PC-3 (cell line): ENCODE measurements at regions not wholly inside any gene's neighbourhood (a gene's known extent, or its start where the extent isn't known, plus 50 kb on each side); places are given as distances from the start of the nearest gene placed in this dataset.

ENCODE experiments used
- ATAC-seq: fragments of 200-7000 bp; cut with Tn5 transposase; 2 replicates; pipeline ENCODE4 v1.9.1; 2020; ENCODE audit warnings: mild to moderate bottlenecking, moderate library complexity
- BruUV-seq: library from RNA; stranded (reverse); fragments of 400-500 nt; replicated peaks from 2 replicates; lab custom pipeline; 2021; lab: Mats Ljungman, UMichigan
- CTCF ChIA-PET: fragments of 300-600 bp; sonication (Branson Sonifier 250); formaldehyde crosslinking; loops from one replicate; lab custom pipeline; 2022; ENCODE audit warnings: antibody characterized with exemption; lab: Charles Lee
- POLR2A ChIA-PET: fragments of 300-600 bp; sonication (Branson Sonifier 250); formaldehyde crosslinking; loops from one replicate; lab custom pipeline; 2022; ENCODE audit warnings: antibody characterized with exemption; ENCODE audit not compliant: unreplicated experiment; lab: Charles Lee
- DNase-seq: peaks from one replicate; pipeline ENCODE4 v3.0.0-alpha.2; 2015
- H2AFZ ChIP-seq: fragments of 300-600 bp; sonication (generic); 2 replicates; pipeline ENCODE4 v1.6.0; 2016; ENCODE audit warnings: antibody characterized with exemption, low read length
- H3F3A ChIP-seq: fragments of 300-600 bp; sonication (generic); one replicate; pipeline ENCODE4 v1.6.0; 2017; ENCODE audit warnings: antibody characterized with exemption, low read length, control low read depth, mild to moderate bottlenecking; ENCODE audit not compliant: unreplicated experiment
- H3K27ac ChIP-seq: fragments of 300-600 bp; sonication (generic); 2 replicates; pipeline ENCODE4 v1.5.1; 2016; ENCODE audit warnings: mild to moderate bottlenecking, low read length
- H3K27me3 ChIP-seq: fragments of 300-600 bp; sonication (generic); 2 replicates; pipeline ENCODE4 v1.6.1; 2016; ENCODE audit warnings: low read length, mixed read lengths
- H3K36me3 ChIP-seq: fragments of 300-600 bp; sonication (generic); 2 replicates; pipeline ENCODE4 v1.6.1; 2016; ENCODE audit warnings: low read depth, mixed run types, low read length, mixed read lengths
- H3K4me1 ChIP-seq: fragments of 300-600 bp; sonication (generic); 2 replicates; pipeline ENCODE4 v1.5.1; 2016; ENCODE audit warnings: low read length; ENCODE audit not compliant: insufficient read depth
- H3K4me2 ChIP-seq: fragments of 300-600 bp; sonication (generic); 2 replicates; pipeline ENCODE4 v1.6.0; 2016; ENCODE audit warnings: low read length
- H3K4me3 ChIP-seq: fragments of 300-600 bp; sonication (generic); 2 replicates; pipeline ENCODE4 v1.5.1; 2016; ENCODE audit warnings: mild to moderate bottlenecking, low read length, mixed read lengths
- H3K79me2 ChIP-seq: fragments of 300-600 bp; sonication (generic); 2 replicates; pipeline ENCODE4 v1.6.1; 2017; ENCODE audit warnings: low read length, mixed read lengths
- H3K9ac ChIP-seq: fragments of 300-600 bp; sonication (generic); 2 replicates; pipeline ENCODE4 v1.6.0; 2016; ENCODE audit warnings: mild to moderate bottlenecking, low read length
- H3K9me2 ChIP-seq: fragments of 300-600 bp; sonication (generic); replicated peaks from 2 replicates; pipeline ENCODE4 v1.6.1; 2016; ENCODE audit warnings: mixed run types, low read length, mixed read lengths
- H3K9me3 ChIP-seq: fragments of 300-600 bp; sonication (generic); 2 replicates; pipeline ENCODE4 v1.6.1; 2016; ENCODE audit warnings: low read length, mixed read lengths
- H4K20me1 ChIP-seq: fragments of 300-600 bp; sonication (generic); 2 replicates; pipeline ENCODE4 v1.6.1; 2016; ENCODE audit warnings: low read length, mixed read lengths
- EZH2 ChIP-seq: fragments of 300-600 bp; sonication (generic); IDR thresholded peaks from one replicate; pipeline ENCODE4 v1.6.1; 2017; ENCODE audit warnings: antibody characterized with exemption, mild to moderate bottlenecking, low read length; ENCODE audit not compliant: unreplicated experiment
- EZH2phosphoT487 ChIP-seq: fragments of 300-600 bp; sonication (generic); IDR thresholded peaks from 2 replicates; pipeline ENCODE4 v1.6.1; 2018; ENCODE audit warnings: mild to moderate bottlenecking, antibody characterized with exemption, low read length, borderline replicate concordance
- intact Hi-C: fragments of 100-400 bp; cut with micrococcal nuclease; formaldehyde crosslinking; loops from 2 replicates; pipeline ENCODE4 v1.9.0; 2023
- TF ChIP-seq, protein P1 (sequence below): fragments of 300-600 bp; sonication (generic); conservative IDR thresholded peaks from 2 replicates; pipeline ENCODE4 v1.5.1; 2017; ENCODE audit warnings: antibody characterized with exemption, low read depth, mild to moderate bottlenecking, low read length

DNA sequence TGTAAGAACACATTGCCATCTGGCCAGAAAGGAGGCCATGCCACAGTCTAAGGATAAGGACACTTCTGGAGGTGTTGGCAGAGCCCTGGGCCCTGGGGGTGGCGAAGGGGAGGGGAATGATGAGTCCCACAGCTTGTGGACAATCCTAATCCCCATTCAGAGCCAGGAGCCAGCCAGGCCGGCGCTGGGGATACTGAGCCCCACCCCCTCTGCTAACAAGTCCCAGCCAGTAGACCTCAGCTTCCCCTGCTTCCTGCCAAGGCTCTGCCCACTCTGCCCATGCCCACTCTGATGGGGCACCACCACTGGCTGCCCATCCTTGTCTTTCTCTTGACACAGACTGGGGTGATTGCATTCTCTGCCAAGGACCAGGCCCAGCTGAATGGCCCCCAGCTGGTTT, 71.9 kb downstream of the NAV1 start:
- ATAC-seq (no peak), DNase-seq (no peak)
- Histone ChIP-seq H3K4me2 (no peak overlapping the region), H3F3A (no peaks in the 10 kb centered on the region), H4K20me1 (no peaks in the 10 kb centered on the region), H3K4me3 (no peak overlapping the region), H3K27ac (no peak overlapping the region), H3K27me3 (no peaks in the 10 kb centered on the region), H3K4me1 (no peaks in the 10 kb centered on the region), H2AFZ (no peak overlapping the region), H3K9ac (no peak overlapping the region), H3K36me3 (no peaks in the 10 kb centered on the region), H3K9me3 (no peaks in the 10 kb centered on the region), H3K79me2 (no peaks in the 10 kb centered on the region), H3K9me2 (no peaks in the 10 kb centered on the region)
- intact Hi-C loops = no loop called here
- ChIA-PET POLR2A (no interaction called here), CTCF (no interaction called here)
- BruUV-seq = no TSS peak
- TF ChIP-seq EZH2 = no peak
- TF ChIP-seq EZH2phosphoT487 = no peak
- TF ChIP-seq, protein P1, sequence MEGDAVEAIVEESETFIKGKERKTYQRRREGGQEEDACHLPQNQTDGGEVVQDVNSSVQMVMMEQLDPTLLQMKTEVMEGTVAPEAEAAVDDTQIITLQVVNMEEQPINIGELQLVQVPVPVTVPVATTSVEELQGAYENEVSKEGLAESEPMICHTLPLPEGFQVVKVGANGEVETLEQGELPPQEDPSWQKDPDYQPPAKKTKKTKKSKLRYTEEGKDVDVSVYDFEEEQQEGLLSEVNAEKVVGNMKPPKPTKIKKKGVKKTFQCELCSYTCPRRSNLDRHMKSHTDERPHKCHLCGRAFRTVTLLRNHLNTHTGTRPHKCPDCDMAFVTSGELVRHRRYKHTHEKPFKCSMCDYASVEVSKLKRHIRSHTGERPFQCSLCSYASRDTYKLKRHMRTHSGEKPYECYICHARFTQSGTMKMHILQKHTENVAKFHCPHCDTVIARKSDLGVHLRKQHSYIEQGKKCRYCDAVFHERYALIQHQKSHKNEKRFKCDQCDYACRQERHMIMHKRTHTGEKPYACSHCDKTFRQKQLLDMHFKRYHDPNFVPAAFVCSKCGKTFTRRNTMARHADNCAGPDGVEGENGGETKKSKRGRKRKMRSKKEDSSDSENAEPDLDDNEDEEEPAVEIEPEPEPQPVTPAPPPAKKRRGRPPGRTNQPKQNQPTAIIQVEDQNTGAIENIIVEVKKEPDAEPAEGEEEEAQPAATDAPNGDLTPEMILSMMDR = no peak

DNA sequence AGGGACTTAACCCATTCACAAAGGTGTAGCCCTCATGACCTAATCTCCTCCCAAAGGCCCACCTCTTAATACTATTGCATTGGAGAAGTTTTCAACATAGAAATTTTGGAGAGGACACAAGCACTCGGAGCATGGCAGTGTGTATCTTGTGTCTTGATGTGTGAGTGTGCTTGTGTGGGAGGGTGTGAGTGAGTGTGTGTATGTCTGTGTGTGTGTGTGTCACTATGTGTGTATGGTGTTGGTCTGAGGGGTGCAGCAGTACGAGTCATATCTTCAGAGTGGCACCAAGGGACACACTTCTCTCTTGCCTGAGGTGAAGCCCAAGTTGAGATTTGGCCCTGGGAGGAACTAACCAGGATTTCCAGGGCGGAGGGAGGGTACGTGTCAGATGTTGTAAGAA, 73.7 kb downstream of the NAV1 start:
- H2AFZ ChIP-seq = no peak overlapping the region
- no peak overlapping the region for H3K4me3 ChIP-seq
- no peaks in the 10 kb centered on the region for H3K79me2 ChIP-seq
- ChIA-PET CTCF (no interaction called here), POLR2A (no interaction called here)
- no peak for TF ChIP-seq EZH2phosphoT487
- no peak for TF ChIP-seq EZH2
- TF ChIP-seq, protein P1 = no peak
- H3K9ac ChIP-seq = no peak overlapping the region
- ATAC-seq = no peak
- no TSS peak for BruUV-seq
- H3K27ac ChIP-seq = no peak overlapping the region
- no peaks in the 10 kb centered on the region for H3K4me1 ChIP-seq
- H4K20me1 ChIP-seq = no peaks in the 10 kb centered on the region
- H3K36me3 ChIP-seq = no peaks in the 10 kb centered on the region
- H3K9me3 ChIP-seq = no peaks in the 10 kb centered on the region
- no peak for DNase-seq
- intact Hi-C loops = no loop called here
- H3F3A ChIP-seq = no peaks in the 10 kb centered on the region
- no peaks in the 10 kb centered on the region for H3K27me3 ChIP-seq
- no peak overlapping the region for H3K4me2 ChIP-seq
- H3K9me2 ChIP-seq = no peaks in the 10 kb centered on the region

DNA sequence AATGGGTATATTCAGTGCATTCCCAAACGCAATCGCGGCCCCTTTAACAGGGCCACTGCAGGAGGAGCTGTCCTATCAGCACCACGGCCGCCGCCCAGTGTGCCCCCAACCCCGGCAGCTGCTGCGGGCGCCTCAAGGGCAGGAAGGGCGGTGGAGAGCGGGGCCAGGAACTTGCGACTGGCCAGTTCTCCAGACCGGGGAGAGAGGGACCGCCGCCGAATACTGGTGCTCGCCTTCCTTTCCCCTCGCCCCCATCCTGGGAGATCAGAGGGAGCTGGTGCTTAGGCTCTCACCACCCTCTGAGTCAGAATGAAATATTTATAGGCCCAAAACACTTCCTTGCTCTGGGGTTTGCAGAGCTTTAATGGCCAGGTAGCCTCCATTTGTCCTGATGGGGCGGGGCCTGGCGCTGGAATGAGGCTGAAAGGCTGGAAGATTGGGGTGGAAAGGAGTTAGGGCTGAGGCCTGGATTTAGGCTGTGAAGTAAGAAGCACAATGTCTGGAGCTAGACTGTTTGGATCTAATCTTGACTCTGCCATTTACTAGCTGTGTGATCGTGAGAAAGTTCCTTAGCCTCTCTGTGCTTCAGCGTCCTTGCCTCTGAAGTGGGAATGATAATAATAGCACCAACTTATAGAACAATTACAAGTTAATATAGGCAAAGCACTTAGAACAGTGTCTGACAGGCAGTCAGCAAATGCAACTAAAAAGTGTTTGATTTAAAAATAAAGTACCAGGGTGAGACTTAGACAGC, 75.5 kb downstream of the NAV1 start:
- H4K20me1 ChIP-seq = no peaks in the 10 kb centered on the region
- intact Hi-C loops = no loop called here
- CTCF ChIA-PET = no interaction called here

More for the DNA sequence above, 75.5 kb downstream of the NAV1 start:
- TF ChIP-seq EZH2phosphoT487 (no peak), EZH2 (no peak)
- TF ChIP-seq, protein P1 = no peak
- H3K4me2 ChIP-seq = no peak overlapping the region
- no peaks in the 10 kb centered on the region for H3K4me1 ChIP-seq
- no peak overlapping the region for H3K27ac ChIP-seq
- H3K9me2 ChIP-seq = no peaks in the 10 kb centered on the region
- no peaks in the 10 kb centered on the region for H3F3A ChIP-seq
- BruUV-seq = no TSS peak
- POLR2A ChIA-PET = no interaction called here
- no peak overlapping the region for H3K4me3 ChIP-seq
- no peak for DNase-seq
- H3K9ac ChIP-seq = no peak overlapping the region
- H3K27me3 ChIP-seq = no peaks in the 10 kb centered on the region
- no peaks in the 10 kb centered on the region for H3K9me3 ChIP-seq
- no peaks in the 10 kb centered on the region for H3K36me3 ChIP-seq
- H2AFZ ChIP-seq = no peak overlapping the region
- ATAC-seq = no peak
- H3K79me2 ChIP-seq = no peaks in the 10 kb centered on the region
